ENCODE measurements at regions not wholly inside any gene's neighbourhood (a gene's known extent, or its start where the extent isn't known, plus 50 kb on each side); places are given as distances from the start of the nearest gene placed in this dataset.

GRCh38 chr2:34379586-34379985, 780.5 kb upstream of the FAM98A start:
- TF ChIP-seq CTCF (IDR thresholded peaks at IDR 0.05; ENCODE audit: insufficient read depth, low read length, missing control alignments) = no peak
- no peak overlapping the region for H3K4me3 ChIP-seq (ENCODE audit: low read depth, low read length)
- ChIA-PET CTCF (no interaction called here), POLR2A (no interaction called here)
- no peak for DNase-seq (ENCODE audit: low read depth, low spot score)

- TF ChIP-seq CTCF (IDR thresholded peaks at IDR 0.05; ENCODE audit: insufficient read depth, low read length, missing control alignments) = no peak
- CTCF ChIA-PET = no interaction called here
- DNase-seq (ENCODE audit: low read depth, low spot score) = no peak
- POLR2A ChIA-PET = no interaction called here
- no peak overlapping the region for H3K4me3 ChIP-seq (ENCODE audit: low read depth, low read length)
Measured at GRCh38 chr2:34373586-34374233, 774.6 kb upstream of the FAM98A start.

- ChIA-PET POLR2A (no interaction called here), CTCF (no interaction called here)
- DNase-seq (ENCODE audit: low read depth, low spot score) = no peak
- no peak overlapping the region for H3K4me3 ChIP-seq (ENCODE audit: low read depth, low read length)
- TF ChIP-seq CTCF (IDR thresholded peaks at IDR 0.05; ENCODE audit: insufficient read depth, low read length, missing control alignments) = no peak
Measured at GRCh38 chr2:34372967-34373366, 773.9 kb upstream of the FAM98A start.

GRCh38 chr2:34371711-34372110, 772.6 kb upstream of the FAM98A start:
- H3K4me3 ChIP-seq (ENCODE audit: low read depth, low read length) = no peak overlapping the region
- ChIA-PET POLR2A (no interaction called here), CTCF (no interaction called here)
- TF ChIP-seq CTCF (IDR thresholded peaks at IDR 0.05; ENCODE audit: insufficient read depth, low read length, missing control alignments) = no peak
- DNase-seq (ENCODE audit: low read depth, low spot score) = no peak

GRCh38 chr2:34368304-34368703, 769.2 kb upstream of the FAM98A start:
- ChIA-PET POLR2A (no interaction called here), CTCF (no interaction called here)
- H3K4me3 ChIP-seq (ENCODE audit: low read depth, low read length) = no peak overlapping the region
- no peak for DNase-seq (ENCODE audit: low read depth, low spot score)
- TF ChIP-seq CTCF (IDR thresholded peaks at IDR 0.05; ENCODE audit: insufficient read depth, low read length, missing control alignments) = no peak

GRCh38 chr2:34365932-34366331, 766.8 kb upstream of the FAM98A start:
- ChIA-PET POLR2A (no interaction called here), CTCF (no interaction called here)
- H3K4me3 ChIP-seq (ENCODE audit: low read depth, low read length) = no peak overlapping the region
- no peak for DNase-seq (ENCODE audit: low read depth, low spot score)
- no peak for TF ChIP-seq CTCF (IDR thresholded peaks at IDR 0.05; ENCODE audit: insufficient read depth, low read length, missing control alignments)

All from AG04449 (cell line).